Vagina (tissue), 2 donors: ENCODE measurements at regions not wholly inside any gene's neighbourhood (a gene's known extent, or its start where the extent isn't known, plus 50 kb on each side); places are given as distances from the start of the nearest gene placed in this dataset.
A peak's percentile ranks its signal among the peaks of the same experiment; 100 is the strongest.

ENCODE experiments used
- DNase-seq, 2 donors: peaks; one replicate each; pipeline ENCODE4 v3.0.0-alpha.2; 2017; ENCODE audit errors: extremely low spot score in 2 of 2
- H3K27ac ChIP-seq: fragments of 200-600 bp; sonication (generic); one replicate; pipeline ENCODE4 v1.5.1; 2019
- H3K27me3 ChIP-seq: fragments of 200-600 bp; sonication (generic); one replicate; pipeline ENCODE4 v1.5.1; 2019
- H3K36me3 ChIP-seq, 2 donors: fragments of 200-600 bp; sonication (generic); one replicate each; pipeline ENCODE4 v1.5.1; 2017 to 2019
- H3K4me1 ChIP-seq: fragments of 200-600 bp; sonication (generic); one replicate; pipeline ENCODE4 v1.5.1; 2019
- H3K4me3 ChIP-seq, 2 donors: fragments of 200-600 bp; sonication (generic); 1 replicate in 1 of 2; 2 replicates in 1 of 2; pipeline ENCODE4 v1.5.1; 2016 to 2019
- H3K9me3 ChIP-seq: fragments of 200-600 bp; sonication (generic); one replicate; pipeline ENCODE4 v1.5.1; 2019
- CTCF ChIP-seq, 3 experiments: fragments of 450-650 bp in 2 of 3; fragments of 200-600 bp in 1 of 3; sonication (generic) in 1 of 3; IDR thresholded peaks; one replicate each; pipeline ENCODE4 v1.5.1; 2017 to 2019; ENCODE audit warnings: antibody characterized with exemption in 3 of 3, mild to moderate bottlenecking in 2 of 3, moderate library complexity in 2 of 3
- POLR2A ChIP-seq, 2 donors: fragments of 450-650 bp; IDR thresholded peaks; one replicate each; pipeline ENCODE4 v1.6.1; 2017; ENCODE audit warnings: antibody characterized with exemption in 2 of 2, mild to moderate bottlenecking in 2 of 2, moderate library complexity in 2 of 2
- POLR2AphosphoS5 ChIP-seq, 2 donors: sonication (generic); formaldehyde crosslinking; IDR thresholded peaks; one replicate each; pipeline ENCODE4 v1.9.0; 2017; ENCODE audit warnings: antibody characterized with exemption in 2 of 2, mild to moderate bottlenecking in 2 of 2, low read depth in 1 of 2; ENCODE audit not compliant: insufficient read depth in 1 of 2
- intact Hi-C: fragments of 100-400 bp; cut with DNase I; formaldehyde crosslinking; loops from one replicate; pipeline ENCODE4 v1.15.1; 2023

- no peak for DNase-seq
- Histone ChIP-seq H3K27ac (no peak overlapping the region), H3K36me3 (no peaks in the 10 kb centered on the region), H3K27me3 (no peaks in the 10 kb centered on the region), H3K4me1 (no peaks in the 10 kb centered on the region), H3K9me3 (no peaks in the 10 kb centered on the region), H3K4me3 (no peak overlapping the region)
- intact Hi-C loops, result no loop called here
- TF ChIP-seq POLR2A (IDR thresholded peaks at IDR 0.05) (no peak), POLR2AphosphoS5 (IDR thresholded peaks at IDR 0.05; ENCODE audit: insufficient read depth in 1 of 2, low read depth in 1 of 2) (no peak), CTCF (IDR thresholded peaks at IDR 0.05) (no peak)
These were observed 70.3 kb upstream of the F3 start for GRCh38 chr1:94611681-94612475.

GRCh38 chr1:94609619-94610018 is 68.1 kb upstream of the F3 start:
- TF ChIP-seq POLR2AphosphoS5 (IDR thresholded peaks at IDR 0.05; ENCODE audit: insufficient read depth in 1 of 2, low read depth in 1 of 2) (no peak), CTCF (IDR thresholded peaks at IDR 0.05) (no peak), POLR2A (IDR thresholded peaks at IDR 0.05) (no peak)
- Histone ChIP-seq H3K27ac (no peak overlapping the region), H3K4me3 (no peak overlapping the region), H3K4me1 (no peaks in the 10 kb centered on the region), H3K27me3 (no peaks in the 10 kb centered on the region), H3K9me3 (no peaks in the 10 kb centered on the region), H3K36me3 (no peaks in the 10 kb centered on the region)
- intact Hi-C loops, result no loop called here
- no peak for DNase-seq

GRCh38 chr1:94608852-94609530 is 67.4 kb upstream of the F3 start:
- H3K27ac ChIP-seq, result no peak overlapping the region

GRCh38 chr1:94608142-94608851 is 66.7 kb upstream of the F3 start:
- Histone ChIP-seq H3K4me3 (no peak overlapping the region), H3K9me3 (no peaks in the 10 kb centered on the region), H3K36me3 (no peaks in the 10 kb centered on the region), H3K27ac (no peak overlapping the region), H3K4me1 (no peaks in the 10 kb centered on the region), H3K27me3 (no peaks in the 10 kb centered on the region)
- TF ChIP-seq CTCF (IDR thresholded peaks at IDR 0.05), result no peak
- no peak for TF ChIP-seq POLR2A (IDR thresholded peaks at IDR 0.05)
- TF ChIP-seq POLR2AphosphoS5 (IDR thresholded peaks at IDR 0.05; ENCODE audit: insufficient read depth in 1 of 2, low read depth in 1 of 2), result no peak
- intact Hi-C loops, result no loop called here
- peak in 1 of 2 donors; percentile 64 for DNase-seq

More at GRCh38 chr1:94608852-94609530, 67.4 kb upstream of the F3 start:
- no peaks in the 10 kb centered on the region for H3K27me3 ChIP-seq
- no peaks in the 10 kb centered on the region for H3K36me3 ChIP-seq
- H3K4me3 ChIP-seq, result no peak overlapping the region
- no peak for TF ChIP-seq POLR2A (IDR thresholded peaks at IDR 0.05)
- H3K9me3 ChIP-seq, result no peaks in the 10 kb centered on the region
- no peak for DNase-seq
- no peaks in the 10 kb centered on the region for H3K4me1 ChIP-seq
- intact Hi-C loops, result no loop called here

GRCh38 chr1:94607398-94607797 is 65.8 kb upstream of the F3 start:
- Histone ChIP-seq H3K4me1 (no peaks in the 10 kb centered on the region), H3K27me3 (no peaks in the 10 kb centered on the region), H3K4me3 (no peak overlapping the region), H3K9me3 (no peaks in the 10 kb centered on the region), H3K27ac (no peak overlapping the region), H3K36me3 (no peaks in the 10 kb centered on the region)
- TF ChIP-seq POLR2AphosphoS5 (IDR thresholded peaks at IDR 0.05; ENCODE audit: insufficient read depth in 1 of 2, low read depth in 1 of 2), result no peak
- TF ChIP-seq POLR2A (IDR thresholded peaks at IDR 0.05), result no peak
- TF ChIP-seq CTCF (IDR thresholded peaks at IDR 0.05), result no peak
- no peak for DNase-seq
- intact Hi-C loops, result no loop called here
